ENCODE measurements at regions not wholly inside any gene's neighbourhood (a gene's known extent, or its start where the extent isn't known, plus 50 kb on each side); places are given as distances from the start of the nearest gene placed in this dataset.
"Not testable (repeated sequence)": the region's sequence is repeated elsewhere in the genome, so short reads cannot be mapped to it uniquely, and the experiment has no call there.

GRCh38 chr11:69887330-69887729, 68.1 kb upstream of the FGF3 start:
- DNase-seq, result no peak

- no peak for DNase-seq
Observed at GRCh38 chr11:69887841-69888427, 68.7 kb upstream of the FGF3 start.

GRCh38 chr11:69888483-69889181, 69.4 kb upstream of the FGF3 start:
- DNase-seq, result peak; percentile 56 to 90

GRCh38 chr11:69889400-69890318, 70.4 kb upstream of the FGF3 start:
- DNase-seq, result peak; percentile 25 to 65

DNA sequence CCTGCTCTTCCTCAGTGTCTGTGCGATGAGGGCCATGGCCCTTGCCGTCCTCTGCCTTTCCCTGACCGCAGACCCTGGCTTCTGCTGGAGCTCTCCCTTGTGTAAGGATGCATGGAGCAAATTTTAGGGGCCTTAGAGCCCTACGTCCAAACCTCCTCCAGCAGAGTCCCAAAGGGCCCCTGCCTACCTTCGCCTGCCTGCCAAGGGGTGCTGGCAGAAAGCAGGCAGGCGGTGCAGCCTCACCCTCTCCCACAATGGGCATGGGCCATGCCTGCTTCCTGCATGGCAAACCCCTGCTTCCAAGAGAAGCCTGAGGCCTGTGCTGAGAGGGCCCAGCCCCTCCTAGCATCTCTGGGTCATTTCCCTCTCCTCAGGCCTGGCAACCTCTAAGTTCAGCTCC, 71.3 kb upstream of the FGF3 start:
- DNase-seq, result no peak

DNA sequence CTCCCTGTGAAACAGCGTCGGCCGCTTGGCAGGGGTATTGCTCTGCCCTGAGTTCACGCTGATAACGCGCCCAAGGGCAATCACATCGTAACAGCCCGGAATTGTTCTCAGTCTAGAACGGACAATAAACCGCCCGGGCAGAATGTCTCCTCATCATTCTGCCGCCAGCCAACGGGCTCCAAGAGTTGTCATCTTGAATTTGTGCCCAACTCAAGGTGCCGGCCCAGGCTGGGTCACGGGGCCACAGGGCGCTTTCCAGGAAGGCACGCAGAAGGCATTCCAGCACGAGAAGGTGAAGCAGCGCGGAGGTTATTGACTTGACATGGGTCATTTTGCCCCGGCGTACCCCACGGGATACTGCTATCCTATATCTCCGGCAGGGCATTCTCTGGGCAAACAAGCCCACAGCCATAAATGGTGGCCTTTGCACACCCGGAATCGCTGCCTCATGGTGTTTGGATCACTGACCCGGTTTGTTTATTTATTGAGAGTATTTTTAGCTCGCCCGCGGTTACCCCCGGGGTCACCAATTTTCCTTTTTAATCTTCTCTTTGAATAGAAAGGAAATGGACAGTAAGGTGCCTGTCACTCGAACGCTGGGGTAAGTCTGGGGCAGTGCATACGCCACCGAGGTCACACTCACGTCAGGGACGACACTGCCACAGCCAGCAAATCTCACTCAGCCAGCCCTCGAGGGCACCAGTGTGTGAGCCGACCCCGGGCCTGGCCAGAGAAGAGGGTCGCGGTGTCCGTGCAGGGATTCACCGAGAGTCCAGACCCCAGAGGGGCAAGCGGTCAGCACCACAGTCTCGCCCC, 72.4 kb upstream of the FGF3 start:
- peak in 1 of 2 experiments; percentile 32 for DNase-seq

DNA sequence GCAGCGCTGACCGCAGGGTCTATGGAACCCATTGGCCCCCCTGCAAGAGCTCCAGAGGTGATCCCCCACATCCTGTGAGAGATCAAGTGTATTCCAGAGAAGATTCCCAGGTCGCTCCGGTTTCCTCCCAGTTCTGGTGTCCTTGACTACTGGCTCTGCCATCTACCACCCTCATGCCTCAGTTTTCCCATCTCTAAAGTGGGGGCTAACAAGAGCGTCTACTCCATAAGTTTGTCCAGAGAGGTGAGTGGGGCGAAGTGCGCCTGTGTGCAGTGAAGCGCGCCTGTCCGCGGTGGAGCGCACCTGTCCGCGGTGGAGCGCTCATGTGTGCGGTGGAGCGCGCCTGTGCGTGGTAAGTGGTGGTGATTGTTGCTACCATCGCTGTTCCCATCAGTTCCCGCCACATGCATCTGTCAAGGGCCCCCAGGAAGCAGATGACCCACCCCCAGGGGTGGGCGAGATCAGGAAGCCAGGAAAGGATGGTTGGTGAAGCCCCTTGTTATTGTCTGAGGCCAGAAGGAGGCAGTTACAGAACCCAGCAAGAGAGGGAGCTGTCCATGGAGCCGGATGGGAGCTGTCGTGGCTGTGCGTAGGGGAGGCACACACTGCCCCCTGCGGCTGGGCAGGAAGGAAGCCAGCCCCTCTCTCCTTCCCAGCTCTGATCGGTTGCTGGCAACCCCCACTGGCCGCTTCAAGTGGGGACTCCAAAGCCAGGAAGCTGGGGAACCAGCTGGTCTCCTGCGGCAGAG, 73.2 kb upstream of the FGF3 start:
- DNase-seq, result peak in 1 of 2 experiments; percentile 63

GRCh38 chr11:69892986-69893555, 73.9 kb upstream of the FGF3 start:
- DNase-seq, result no peak

DNA sequence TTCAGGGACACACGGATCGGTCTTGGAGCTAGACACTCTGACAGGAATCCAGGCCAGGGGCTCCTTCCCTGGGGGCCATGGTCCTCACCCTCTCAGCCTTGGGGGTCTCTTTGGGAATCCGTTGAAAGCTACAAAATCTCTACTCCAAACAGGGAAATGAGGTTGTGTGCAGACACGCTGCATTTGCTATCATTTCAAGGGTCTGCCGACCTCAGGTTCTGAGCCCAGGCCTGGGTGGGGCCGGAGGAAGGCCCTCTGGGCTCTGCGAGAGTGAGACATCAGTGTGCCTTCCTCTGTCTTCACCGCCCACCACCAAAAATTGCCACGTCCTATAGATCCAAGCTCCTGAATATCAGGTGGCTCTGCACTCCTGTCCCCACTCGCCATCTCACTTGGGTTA, 74.4 kb upstream of the FGF3 start:
- no peak for DNase-seq

DNA sequence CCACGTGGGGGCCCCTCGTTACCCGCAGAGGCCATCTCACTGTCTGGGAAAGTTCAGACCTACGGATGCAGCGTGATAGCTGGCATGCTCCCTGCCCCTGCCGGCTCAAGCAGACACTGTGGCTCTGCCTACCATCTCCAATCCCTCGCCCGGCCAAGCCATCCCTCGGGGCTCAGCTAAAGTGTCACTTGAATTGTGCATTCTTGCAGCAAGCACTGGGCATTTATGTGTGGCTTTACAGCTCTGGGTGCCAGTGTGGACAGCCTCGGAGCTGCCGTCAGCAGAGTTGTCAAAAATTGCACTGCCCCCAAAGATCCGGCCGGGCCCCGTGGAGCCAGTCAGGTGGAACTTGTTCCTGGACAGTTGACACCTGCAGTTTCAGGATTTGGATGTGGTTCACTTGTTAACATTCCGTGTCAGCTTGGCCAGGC, 75.0 kb upstream of the FGF3 start:
- no peak for DNase-seq

- no peak for DNase-seq
Observed at GRCh38 chr11:69894648-69895047, 75.4 kb upstream of the FGF3 start.

DNA sequence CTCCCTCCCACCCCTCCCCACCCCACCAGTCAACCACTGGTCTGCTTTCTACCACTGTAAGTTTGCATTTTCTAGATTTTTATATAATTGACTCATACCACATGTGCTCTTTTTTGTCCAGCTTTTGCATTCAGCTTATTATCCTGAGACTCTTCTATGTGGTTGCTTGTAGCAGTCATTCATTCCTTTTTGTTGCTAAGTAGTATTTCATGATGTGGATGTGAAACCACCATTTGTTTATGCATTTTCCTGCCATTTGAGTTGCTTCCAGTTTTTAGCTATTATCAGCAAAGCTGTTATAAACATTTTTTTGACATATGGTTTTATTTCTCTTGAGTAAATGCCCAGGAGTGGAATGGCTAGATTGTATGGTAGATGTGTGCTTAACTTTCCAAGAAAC, 77.0 kb upstream of the FGF3 start:
- no peak for DNase-seq

DNA sequence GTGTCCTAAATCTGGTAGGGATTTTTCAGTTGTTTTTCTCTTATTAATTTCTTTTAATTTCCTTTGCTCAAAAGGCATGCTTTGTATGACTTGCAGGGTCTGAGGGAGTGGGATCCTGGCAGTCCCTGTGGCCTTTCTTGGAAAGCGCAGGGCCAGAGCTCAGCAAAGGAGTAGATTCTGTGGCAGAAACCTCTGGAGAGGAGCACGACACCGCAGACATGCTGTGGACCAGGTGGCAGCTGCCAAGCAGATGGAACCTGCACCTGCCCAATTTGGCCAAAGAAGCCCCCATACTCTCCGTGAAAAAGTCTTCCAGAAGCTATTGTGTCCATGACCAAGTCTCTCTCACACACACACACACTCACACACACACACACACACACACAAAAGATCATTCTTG, 78.9 kb upstream of the FGF3 start:
- DNase-seq, result no peak

DNA sequence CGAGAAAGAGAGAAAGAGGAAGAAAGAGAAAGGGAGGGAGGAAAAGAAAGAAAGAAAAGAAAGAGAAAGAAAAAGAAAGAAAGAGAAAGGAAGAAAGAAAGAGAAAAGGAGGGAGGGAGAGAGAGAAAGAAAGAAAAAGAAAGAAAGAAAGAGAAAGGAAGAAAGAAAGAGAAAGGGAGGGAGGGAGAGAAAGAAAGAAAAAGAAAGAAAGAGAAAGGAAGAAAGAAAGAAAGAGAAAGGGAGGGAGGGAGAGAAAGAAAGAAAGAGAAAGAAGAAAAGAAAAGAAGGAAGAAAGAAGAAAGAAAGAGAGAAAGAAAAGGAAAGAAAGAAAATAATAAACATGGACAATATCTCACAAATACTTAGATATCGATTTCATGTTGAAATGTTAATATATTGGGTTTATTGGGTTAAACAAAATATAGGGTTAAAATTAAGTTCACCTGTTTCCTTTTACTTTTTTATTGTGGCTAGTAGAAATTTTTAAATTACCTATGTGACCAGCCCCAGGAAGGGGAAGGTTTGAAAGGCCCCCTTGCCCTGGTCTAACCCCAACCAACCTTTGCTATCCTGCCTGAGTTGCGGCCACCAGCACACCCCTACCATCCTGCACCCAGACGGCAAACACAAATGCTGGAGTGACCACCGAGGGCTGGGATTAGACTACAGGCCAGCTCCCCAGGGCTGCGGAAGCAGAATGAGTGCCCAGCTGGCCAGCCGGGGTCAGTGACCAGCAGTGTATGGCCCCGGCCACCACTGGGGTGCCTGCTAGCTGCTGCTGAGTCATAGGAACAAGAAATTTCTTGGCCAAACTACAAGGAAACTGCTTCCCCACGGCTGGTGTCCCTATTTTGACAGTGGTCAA, 81.0 kb upstream of the FGF3 start:
- no peak for DNase-seq

DNA sequence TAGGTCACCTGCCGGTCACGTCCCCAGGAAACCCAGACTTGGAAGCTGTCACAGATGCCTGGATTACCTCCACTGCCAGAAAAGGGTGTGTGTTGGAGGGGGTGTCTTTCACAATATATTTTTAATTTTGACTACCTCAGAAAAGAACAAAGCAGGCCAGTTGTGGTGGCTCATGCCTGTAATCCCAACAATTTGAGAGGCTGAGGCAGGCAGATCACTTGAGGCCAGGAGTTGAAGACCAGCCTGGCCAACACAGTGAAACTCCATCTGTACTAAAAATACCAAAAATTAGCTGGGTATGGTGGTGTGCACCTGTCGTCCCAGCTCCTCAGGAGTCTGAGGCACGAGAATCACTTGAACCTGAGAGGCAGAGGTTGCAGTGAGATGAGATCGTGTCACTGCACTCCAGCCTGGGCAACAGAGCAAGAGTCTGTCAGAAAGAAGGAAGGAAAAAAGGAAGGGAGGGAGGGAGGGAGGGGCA, 81.6 kb upstream of the FGF3 start:
- not testable (repeated sequence) for DNase-seq

- DNase-seq, result no peak
Observed at GRCh38 chr11:69902337-69902736, 83.1 kb upstream of the FGF3 start.

GRCh38 chr11:69903211-69903610, 84.0 kb upstream of the FGF3 start:
- no peak for DNase-seq

- DNase-seq, result no peak
Observed at GRCh38 chr11:69904161-69904973, 85.2 kb upstream of the FGF3 start.

- DNase-seq, result no peak
Observed at GRCh38 chr11:69904974-69905535, 85.8 kb upstream of the FGF3 start.
